Erythroblast (primary cell): ENCODE measurements at regions not wholly inside any gene's neighbourhood (a gene's known extent, or its start where the extent isn't known, plus 50 kb on each side); places are given as distances from the start of the nearest gene placed in this dataset.

ENCODE experiments used
- GATA1 ChIP-seq: IDR thresholded peaks from 2 replicates; pipeline ENCODE4 v1.6.1; 2011; ENCODE audit warnings: low read depth, mild to moderate bottlenecking, control low read depth, low read length, moderate library complexity
- POLR2A ChIP-seq: IDR thresholded peaks from 2 replicates; pipeline ENCODE4 v1.6.1; 2011; ENCODE audit warnings: mild to moderate bottlenecking, low read length

DNA sequence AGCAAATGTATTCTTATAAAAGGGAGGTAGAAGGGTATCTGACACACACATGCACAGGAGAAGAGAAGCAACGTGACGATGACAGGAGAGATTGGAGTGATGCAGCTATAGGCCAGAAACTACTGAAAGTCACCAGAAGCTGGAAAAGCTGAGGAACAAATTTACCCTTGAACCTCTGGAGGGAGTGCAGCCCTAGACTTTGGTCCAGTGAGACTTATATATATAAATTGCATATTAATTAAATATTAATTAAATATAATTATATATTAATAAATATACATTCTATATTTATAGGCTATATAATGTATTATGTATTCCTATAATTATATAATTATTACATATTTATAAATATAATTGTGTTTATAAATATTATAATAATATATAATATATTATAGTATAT, 96.5 kb upstream of the LMCD1 start:
- TF ChIP-seq POLR2A (no peak), GATA1 (no peak)
